NCI-H2227 treated with DMSO at 0.1 percent for 48 hours (cell line): ENCODE measurements at regions not wholly inside any gene's neighbourhood (a gene's known extent, or its start where the extent isn't known, plus 50 kb on each side); places are given as distances from the start of the nearest gene placed in this dataset.

Source experiments
- DNase-seq: peaks from one replicate; lab custom pipeline; 2025; lab: John Stamatoyannopoulos, UW

DNA sequence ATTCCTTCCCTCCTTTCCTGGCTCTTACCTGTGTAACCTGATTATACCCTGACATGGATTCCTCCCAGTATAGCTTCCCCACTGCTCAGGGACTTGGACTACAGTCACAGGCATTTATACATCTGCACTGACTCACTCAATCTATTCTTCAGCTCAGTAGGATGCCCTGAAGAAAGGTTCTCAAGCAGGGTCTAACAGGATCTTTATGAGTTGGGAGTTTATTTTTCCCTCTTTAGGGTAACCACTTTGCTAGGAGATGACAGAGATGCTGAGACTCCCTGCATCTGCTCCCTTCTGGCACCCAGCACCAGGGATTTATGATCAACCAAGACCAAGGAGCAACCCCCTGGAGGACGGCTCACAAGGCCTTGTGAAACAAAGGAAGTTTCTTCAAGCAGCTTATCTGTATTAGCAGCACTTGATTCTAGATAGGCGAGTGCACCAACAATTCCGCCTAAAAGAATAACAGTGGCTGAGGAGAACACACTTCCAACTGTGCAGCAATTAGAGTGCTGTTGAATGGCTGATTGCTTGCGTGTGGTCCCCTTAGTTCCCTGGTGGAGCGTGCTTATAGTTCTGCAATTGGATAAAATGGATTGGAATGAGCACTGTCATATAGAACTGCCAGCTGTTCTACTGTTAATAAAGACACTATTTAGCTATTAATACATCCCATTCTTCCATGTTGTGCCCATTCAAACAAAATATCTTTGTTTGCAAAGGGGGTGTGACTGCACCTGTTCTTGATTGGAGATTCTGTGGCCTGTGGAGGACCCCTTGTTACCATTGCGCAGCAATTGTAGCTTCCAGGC lies 482.6 kb downstream of the ZNF608 start:
- peak; percentile 27 for DNase-seq

DNA sequence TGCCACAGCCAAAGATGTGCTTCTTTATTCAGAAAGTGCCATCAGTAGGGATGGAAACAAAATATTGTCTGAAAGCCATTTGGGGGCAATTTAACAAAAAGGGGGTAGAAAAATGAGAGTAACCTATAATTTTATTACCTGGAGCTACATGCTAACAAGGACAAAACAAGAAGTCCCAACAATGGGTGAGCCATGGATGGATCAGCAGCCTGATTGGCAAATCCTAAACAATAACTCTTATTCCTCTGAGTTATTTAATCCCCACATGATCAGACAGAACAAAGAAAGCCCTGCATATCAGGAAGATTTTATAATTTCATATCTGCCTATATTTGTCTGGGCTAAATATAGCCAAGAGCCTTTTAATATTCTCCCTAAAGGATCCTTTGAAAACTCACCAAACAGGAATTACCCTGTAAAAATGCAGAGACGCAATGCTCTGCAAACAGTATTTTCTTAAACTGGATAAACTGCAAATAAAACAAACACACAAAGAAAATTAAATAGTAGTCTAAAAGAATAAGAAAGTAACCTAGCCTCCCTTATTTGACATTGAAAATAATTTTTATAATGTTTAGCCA lies 483.4 kb downstream of the ZNF608 start:
- DNase-seq = no peak

DNA sequence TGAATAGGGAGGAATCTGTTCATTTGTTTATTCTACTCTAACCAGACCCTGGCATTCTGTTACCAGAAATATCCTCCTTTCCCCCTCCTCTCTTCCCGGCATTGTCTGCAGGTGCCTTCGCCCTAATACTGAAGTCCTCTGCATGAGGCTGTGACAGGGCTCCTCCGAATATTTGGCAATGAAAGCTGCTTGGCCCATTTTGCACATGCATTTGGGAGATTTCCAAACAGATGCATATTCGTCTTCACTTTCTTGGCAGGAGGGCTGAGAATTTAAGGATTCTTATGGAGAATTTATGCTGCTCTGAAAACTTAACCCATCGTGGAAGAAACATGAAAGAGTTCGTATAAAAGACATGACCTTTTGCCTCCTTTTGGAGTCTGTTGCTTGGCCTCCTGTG lies 484.0 kb downstream of the ZNF608 start:
- no peak for DNase-seq

DNA sequence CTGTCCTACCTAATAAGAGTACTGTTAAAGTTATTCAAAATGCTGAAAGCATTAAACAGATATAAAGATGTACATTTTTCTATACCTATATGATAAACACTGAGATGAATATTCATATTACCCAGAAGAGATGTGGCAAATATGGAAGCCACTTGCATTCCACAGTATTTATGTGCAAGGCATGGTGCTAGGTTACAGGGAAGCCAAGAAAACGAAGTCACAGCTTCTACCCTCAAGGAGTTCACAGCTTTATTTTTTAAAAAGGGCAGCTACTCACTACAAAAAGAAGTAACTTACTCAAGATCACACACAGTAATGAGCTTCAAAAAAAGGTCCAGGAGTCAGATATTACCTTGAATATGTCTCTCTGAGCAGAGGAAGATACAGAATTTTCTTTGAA lies 484.6 kb downstream of the ZNF608 start:
- DNase-seq = no peak

DNA sequence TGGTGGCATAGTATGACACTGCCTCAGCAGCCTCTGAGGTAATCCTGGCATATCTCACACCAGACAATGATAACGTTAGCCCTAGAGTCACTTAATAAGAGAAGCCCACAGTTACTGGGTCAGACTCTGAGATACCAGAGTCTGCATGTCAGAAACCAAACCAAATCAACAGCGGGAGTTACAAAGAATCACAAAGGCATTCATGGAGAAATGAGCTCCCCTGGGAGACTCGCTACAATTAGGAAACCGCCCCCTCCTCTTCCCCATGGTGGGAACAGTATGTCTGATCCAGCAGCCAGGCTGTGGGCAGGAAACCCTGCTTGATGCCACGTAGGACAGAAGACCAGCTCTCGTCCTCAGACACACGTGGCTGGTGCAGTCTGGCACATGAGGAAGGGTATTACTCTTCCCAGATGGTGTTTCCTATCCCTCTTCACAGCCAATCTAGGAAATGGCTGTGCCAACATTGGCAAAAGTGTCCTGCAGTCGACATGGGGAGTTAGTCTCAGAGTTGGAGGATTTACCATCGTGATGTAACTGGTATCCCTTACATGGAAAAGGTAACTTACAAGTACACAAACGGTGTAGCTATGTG lies 485.4 kb downstream of the ZNF608 start:
- no peak for DNase-seq

DNA sequence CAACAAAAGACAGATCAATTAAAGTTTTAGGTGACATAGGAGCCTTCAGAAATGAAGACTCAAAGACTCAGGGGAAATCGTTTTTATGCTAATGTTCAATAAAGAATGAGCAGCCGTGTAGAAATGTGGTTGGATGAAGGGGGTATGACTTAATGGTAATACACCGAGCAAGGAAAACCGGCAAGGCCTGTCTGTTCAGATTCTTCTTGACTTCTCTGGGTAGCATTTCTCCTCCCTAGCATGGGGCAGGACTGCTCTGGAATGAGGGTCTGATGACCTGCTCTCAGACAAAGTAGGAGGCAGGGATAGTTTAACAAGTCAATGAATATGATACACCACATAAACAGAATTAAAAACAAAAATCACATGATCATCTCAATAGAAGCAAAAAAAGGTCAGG lies 487.4 kb downstream of the ZNF608 start:
- DNase-seq = no peak

DNA sequence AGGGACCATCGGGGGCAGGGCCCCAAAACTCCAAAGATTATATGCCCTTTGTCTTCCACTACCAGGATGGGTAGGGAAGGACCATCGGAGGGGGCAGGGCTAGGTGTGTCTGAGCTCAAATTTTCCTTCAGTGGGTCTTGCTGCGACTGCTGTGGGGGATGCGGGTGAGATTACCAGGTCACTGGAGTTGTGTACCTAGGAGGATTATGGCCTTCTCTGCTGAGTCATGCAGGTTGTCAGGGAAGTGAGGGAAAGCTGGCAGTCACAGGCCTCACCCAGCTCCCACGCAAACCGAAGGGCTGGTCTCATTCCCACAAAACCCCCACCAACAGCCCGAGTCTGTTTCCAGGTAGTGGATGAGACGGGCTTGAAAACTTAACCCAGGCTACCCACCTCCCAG lies 489.4 kb downstream of the ZNF608 start:
- DNase-seq = no peak

DNA sequence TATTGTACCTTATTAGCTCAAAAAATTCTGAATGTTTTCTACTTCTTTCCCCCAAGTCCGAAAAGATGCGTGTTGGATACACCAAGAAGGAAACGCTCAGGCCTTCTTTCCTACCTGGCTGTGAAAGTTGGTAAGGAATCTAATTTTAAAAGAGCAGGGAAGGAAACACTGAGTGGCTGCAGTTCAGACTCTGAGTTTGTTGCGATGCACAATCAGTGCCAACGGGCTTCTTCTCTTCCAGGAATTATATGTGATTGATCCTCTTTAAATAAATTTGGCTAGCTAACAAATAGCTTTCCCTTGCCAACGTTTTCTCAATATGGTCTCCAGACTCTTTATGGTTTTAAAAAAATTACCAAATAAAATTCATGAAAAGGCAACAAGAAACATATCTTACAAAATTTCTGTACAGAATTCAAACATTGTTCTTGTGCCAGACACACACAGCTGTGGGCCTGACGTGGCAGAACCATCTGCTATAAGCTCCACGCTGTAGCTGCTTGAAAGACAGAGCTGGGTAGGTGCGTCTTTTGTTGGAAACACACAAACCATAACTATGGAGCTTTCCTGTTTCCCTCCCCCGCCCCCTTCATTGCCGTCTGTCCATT lies 493.1 kb downstream of the ZNF608 start:
- no peak for DNase-seq

DNA sequence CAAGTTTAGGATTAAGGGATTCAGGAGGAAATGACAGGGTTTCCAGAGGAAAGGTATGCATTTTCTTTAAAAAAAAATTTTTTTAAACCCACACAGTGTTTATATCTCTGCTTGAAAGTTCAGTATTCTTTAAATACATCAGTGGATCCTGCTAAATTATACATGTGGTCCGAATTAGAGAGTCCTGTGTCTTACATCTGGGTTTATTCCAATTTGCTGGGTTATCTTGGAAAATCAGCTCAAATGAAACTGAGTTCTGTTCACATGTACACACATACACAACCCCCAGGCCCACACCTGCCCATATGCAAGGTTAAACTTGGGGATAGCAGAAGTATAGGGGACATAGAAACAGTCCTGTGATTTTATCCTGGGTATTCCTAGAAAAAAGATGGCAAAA lies 493.7 kb downstream of the ZNF608 start:
- DNase-seq = no peak

DNA sequence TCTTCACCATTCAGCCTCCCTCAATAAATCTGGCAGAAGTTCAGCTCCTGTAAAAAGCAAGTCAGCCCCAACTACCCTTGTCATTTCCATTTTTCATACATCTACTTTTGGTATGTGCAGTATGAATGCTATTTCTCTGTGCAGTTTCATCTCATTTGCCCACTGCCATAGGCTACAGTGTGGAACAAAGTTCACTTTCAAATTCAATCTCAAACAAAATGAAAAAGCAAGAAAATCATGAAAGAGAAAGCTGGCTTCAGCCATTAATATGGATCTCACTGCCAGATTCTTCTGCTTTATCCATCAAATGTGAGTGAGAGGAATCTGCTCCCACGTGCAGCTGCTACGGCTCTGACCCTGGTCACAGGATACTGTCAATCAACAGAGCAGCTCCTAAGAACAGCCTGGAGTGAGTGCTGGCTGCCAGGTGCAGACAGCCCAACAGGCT lies 494.2 kb downstream of the ZNF608 start:
- no peak for DNase-seq

DNA sequence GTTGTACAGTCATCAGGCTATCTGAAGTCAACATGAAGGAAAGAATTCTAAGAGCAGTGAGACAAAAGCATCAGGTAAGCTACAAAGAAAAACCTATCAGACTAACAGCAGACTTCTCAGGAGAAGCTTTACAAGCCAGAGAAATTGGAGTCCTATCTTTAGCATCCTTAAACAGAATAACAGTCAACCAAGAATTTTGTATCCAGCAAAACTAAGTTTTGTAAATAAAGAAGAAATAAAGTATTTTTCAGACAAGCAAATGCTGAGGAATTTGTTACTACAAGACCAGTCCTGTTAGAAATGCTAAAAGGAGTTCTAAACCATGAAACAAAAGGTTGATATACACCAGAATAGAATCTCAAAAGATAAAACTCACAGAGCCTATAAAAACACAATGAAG lies 501.2 kb downstream of the ZNF608 start:
- no peak for DNase-seq

DNA sequence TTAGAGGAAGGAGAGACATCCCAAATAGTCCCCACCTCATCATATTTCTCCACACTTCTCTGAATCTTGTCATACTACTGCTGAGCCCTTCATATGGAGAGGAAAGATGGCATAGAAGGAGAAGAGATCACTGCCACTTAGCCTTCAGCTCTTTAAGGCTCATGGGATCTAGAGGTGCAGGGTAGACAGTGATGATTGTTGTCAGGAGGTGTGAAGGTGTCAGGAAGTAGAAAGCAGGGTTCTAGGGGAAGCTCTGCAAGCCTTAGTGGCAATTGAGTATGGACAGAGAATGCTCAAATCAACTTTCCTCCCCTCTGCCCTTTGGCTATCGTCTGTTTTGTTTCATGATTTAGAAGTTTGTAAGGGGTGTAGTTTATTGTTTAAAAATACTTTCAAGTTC lies 505.7 kb downstream of the ZNF608 start:
- no peak for DNase-seq

DNA sequence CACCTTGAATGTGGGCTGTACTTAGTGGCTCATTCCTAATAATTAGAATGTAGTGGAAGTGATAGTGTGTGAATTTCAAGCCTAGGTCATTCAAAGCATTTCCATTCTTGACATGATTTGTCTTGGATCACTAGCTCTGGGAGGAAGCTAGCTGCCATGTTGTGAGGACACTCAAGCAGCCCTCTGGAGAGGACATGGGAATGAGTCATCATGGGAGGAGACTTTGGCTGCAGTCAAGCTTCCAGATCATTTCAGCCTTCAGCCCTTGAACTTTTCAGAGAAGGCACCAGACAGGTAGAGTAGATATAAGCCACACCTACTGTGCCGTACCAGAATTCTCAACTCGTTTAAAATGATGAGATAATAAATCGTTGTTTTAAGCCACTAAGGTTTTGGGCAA lies 506.9 kb downstream of the ZNF608 start:
- no peak for DNase-seq

DNA sequence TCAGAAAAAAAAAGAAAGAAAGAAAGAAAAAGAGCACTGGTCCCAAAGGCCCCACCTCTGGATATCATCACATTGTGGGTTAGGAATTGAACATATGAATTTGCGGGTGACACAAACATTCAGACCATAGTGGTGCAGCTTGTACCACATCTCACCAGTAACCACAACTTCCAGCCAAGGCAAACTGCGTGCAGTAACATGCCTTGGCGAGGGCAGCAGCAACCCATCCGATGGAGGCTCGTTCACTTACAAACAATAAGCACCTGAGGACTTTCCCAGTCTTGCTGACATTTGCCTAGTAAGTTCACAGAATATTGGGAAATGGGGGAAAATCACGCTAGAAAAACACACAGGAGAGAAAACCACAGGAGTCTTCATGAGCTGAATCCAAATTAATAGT lies 508.1 kb downstream of the ZNF608 start:
- DNase-seq = no peak

DNA sequence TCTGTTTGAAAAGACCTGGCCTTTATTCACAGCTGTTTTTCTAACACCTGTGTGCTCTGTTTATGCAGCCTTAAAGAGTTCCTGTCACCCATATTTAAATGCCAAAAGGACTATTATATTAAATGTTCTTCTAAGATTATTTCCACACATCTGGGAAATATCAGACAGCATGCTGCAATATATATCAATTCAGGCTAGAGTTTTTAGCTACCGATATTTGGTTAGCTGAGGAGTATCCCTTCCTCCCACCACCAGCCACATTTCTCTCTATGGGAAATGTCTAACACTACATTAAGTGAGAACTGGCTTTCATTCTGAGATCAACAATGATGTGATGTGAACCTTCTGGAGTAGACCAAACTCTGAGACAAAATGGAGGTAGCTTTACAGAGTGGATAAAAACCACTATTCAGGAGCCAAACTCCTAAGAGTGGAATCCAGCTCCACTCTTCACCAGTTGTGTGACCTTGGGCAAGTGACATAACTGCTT lies 509.2 kb downstream of the ZNF608 start:
- DNase-seq = no peak

DNA sequence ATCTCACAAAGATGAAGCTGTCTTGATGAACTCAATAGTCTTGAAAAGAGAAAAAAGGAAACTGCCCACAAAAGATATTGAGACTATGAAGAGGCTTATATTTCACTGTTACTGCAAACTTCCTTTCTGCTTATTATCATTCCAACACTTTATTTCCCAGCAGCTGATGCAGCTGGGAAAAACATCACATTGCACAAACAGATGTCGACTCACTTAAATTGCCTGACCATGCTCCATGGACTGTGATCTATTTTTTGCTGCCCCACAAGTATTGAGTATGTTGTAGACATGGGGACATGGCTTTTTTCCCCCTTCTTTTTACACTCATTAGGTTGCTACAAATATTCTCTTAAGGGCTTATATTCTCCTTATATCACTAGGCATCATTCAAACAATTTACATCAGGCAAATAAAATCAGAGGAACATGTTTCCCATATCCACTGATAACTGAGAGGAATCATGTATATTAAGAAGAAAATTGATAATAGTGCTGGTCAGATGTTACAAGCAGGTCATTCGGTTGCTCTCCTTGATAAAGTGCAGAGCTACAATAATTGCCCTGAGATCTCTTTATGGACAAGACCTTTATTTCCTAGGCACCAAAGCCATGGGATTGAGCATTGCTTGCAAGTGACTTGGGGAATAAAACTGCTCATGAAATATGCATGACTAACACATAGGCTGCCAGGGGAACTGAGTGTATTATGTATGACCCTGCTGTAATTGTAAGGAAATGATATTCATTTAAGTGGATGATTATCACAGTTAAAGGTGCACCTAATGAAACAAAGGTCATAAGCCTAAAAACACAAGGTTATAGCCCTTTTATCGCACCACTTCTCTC lies 509.9 kb downstream of the ZNF608 start:
- no peak for DNase-seq

DNA sequence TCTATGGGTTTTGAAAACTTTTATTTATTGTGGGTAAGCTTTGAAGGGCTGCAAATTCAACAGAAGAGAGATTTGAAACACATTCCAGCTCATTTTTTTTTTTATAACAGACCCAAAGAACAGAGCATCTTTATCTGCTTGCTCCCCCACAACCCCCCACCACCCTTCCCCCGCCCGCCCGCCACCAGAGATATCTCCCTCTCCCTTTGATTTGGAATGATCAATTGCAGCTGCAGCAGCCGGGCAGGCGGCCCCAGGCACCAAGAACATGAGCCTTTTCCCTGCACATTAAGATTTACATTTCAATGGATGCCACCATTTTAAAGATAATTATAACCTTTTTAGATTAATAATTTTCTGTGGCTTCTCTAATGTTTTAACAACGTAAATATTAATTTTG lies 510.9 kb downstream of the ZNF608 start:
- no peak for DNase-seq

DNA sequence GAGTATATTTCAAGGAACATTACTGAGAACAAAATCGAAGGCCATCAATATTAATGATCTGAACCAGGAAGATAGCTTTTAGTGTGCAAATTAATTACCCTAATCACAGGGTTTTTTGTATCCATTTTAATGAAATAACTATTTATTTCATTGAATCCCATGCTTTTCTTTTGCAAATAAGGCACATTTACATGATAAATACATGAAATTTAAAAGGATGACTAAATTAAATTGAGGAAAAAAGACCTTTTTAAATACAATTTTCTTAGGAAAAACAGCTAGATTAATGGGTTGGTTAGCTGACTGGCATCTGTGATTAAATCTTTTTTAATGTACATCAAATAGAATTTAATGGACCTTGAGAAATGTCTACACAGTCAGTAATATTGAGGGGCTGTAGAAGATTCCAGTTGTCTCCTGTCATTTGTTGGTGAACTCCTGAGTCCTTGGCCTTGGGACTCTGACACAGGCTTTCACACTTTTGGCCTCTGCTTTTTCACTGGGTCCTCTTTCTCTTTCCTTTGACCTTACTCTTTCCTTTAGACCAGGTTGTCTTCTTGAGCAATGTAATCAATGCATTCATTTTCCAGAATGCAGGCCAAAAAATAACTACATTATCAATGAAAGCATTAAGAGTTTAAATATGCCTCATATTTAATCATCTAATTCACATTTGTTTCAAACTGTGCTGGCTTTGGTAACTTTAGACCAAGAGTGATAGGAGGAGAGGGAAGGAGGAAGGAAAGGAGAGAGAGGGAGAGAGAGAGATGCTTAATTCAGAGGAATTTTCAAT lies 511.5 kb downstream of the ZNF608 start:
- DNase-seq = no peak

DNA sequence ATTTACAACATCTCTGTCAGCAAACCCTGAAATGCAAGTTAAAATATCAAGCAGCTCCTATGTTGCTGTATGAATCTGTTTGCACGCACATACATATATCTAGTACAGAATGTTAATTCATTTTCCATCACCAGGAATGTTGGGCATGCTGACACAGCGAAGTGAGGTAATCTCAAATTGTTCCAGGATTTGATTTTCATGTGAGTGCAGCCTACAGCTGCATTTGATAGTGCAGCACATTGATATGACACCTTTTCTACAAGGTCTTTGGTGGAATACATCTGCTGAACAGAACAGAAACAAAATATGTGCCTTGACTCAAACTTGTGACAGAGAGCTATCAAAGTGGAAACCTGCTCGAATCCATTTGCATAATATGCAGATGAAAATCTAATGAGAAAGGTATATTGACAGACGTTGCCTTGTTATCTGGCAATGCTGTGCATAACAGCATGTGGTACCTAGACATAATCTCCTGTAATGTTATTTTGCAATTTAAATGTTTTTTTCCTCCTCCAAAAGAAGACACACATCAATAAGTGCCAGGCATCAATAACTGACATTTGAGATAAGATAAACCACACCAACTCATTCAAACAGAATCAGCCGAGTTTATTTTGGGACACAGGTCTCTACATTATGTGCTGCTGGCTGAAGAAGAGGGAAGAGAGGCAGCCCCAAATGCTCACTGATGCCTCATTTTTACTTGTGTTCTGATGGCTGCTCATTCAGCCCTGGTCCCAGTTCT lies 512.2 kb downstream of the ZNF608 start:
- no peak for DNase-seq

DNA sequence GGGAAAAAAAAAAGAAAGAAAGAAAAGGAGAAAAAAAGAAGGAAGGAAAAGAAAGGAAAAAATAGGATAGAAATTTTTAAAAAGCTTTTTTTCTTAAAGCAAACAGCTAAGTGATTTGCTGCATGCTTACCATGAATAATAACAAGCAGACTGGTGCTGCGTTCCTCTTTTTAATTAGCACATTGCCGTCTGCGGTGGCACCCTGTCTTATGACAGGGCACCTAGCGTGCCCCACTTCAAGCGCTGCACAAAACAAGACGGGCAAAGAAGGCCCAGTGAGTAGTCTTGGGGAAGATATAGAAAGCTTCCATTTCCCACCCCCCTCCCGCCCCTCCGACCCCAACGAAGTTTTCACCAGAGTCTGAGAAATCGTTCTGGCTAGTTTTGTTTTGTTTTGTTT lies 513.9 kb downstream of the ZNF608 start:
- DNase-seq = no peak
